Mesenchymal stem cell (in vitro differentiated cells and primary cell): ENCODE measurements at regions not wholly inside any gene's neighbourhood (a gene's known extent, or its start where the extent isn't known, plus 50 kb on each side); places are given as distances from the start of the nearest gene placed in this dataset.

Source experiments
- DNase-seq: peaks from one replicate; pipeline ENCODE4 v3.0.0-alpha.2; 2013
- H2AFZ ChIP-seq: one replicate; pipeline ENCODE4 v1.6.1; 2013; ENCODE audit warnings: low read depth, mild to moderate bottlenecking, control low read depth, inconsistent platforms, low read length, moderate library complexity
- H2AK5ac ChIP-seq: 2 replicates; pipeline ENCODE4 v1.6.1; 2013; ENCODE audit warnings: low read length, moderate library complexity, mild to moderate bottlenecking, inconsistent platforms; ENCODE audit not compliant: severe bottlenecking
- H2BK120ac ChIP-seq: one replicate; pipeline ENCODE4 v1.6.1; 2013; ENCODE audit warnings: low read depth, mild to moderate bottlenecking, inconsistent platforms, low read length, moderate library complexity
- H2BK12ac ChIP-seq, 2 experiments: one replicate each; pipeline ENCODE4 v1.6.1; 2013; ENCODE audit warnings: inconsistent platforms in 2 of 2, low read length in 2 of 2, mild to moderate bottlenecking in 2 of 2, moderate library complexity in 2 of 2, control low read depth in 1 of 2
- H2BK15ac ChIP-seq: one replicate; pipeline ENCODE4 v1.6.1; 2013; ENCODE audit warnings: mild to moderate bottlenecking, low read depth, inconsistent platforms; ENCODE audit not compliant: poor library complexity, severe bottlenecking
- H2BK5ac ChIP-seq: 2 replicates; pipeline ENCODE4 v1.6.1; 2013; ENCODE audit warnings: low read depth, mild to moderate bottlenecking, low read length, control low read depth, inconsistent platforms; ENCODE audit not compliant: poor library complexity, severe bottlenecking
- H3K14ac ChIP-seq, 2 experiments: one replicate each; pipeline ENCODE4 v1.6.1; 2013; ENCODE audit warnings: inconsistent platforms in 2 of 2, low read length in 2 of 2, control low read depth in 1 of 2, mild to moderate bottlenecking in 1 of 2, moderate library complexity in 1 of 2
- H3K18ac ChIP-seq, 2 experiments: one replicate each; pipeline ENCODE4 v1.6.1; 2013; ENCODE audit warnings: inconsistent platforms in 2 of 2, low read length in 2 of 2, control low read depth in 1 of 2, low read depth in 1 of 2, mild to moderate bottlenecking in 1 of 2
- H3K23ac ChIP-seq, 2 experiments: one replicate each; pipeline ENCODE4 v1.6.1; 2013; ENCODE audit warnings: inconsistent platforms in 2 of 2, low read length in 2 of 2, mild to moderate bottlenecking in 2 of 2, moderate library complexity in 2 of 2, control low read depth in 1 of 2
- H3K27ac ChIP-seq: 2 replicates; pipeline ENCODE4 v1.5.1; 2013; ENCODE audit warnings: mild to moderate bottlenecking, moderate library complexity, low read length, control low read depth, inconsistent platforms; ENCODE audit not compliant: poor library complexity, severe bottlenecking
- H3K27me3 ChIP-seq, 2 experiments: 2 replicates each; pipeline versions ENCODE4 v1.6.1 to v1.7.0; 2013; ENCODE audit warnings: low read length in 2 of 2, mild to moderate bottlenecking in 2 of 2, moderate library complexity in 2 of 2, control low read depth in 1 of 2, inconsistent platforms in 1 of 2; ENCODE audit not compliant: control insufficient read depth in 1 of 2, insufficient read depth in 1 of 2
- H3K36me3 ChIP-seq, 2 experiments: 2 replicates each; pipeline versions ENCODE4 v1.6.1 to v1.7.0; 2013; ENCODE audit warnings: low read length in 2 of 2, control low read depth in 1 of 2, inconsistent platforms in 1 of 2, low read depth in 1 of 2, mild to moderate bottlenecking in 1 of 2; ENCODE audit not compliant: insufficient read depth in 2 of 2, control insufficient read depth in 1 of 2
- H3K4ac ChIP-seq, 2 experiments: one replicate each; pipeline ENCODE4 v1.6.1; 2013; ENCODE audit warnings: inconsistent platforms in 2 of 2, low read length in 2 of 2, mild to moderate bottlenecking in 2 of 2, moderate library complexity in 2 of 2, control low read depth in 1 of 2, low read depth in 1 of 2
- H3K4me1 ChIP-seq: 2 replicates; pipeline ENCODE4 v1.6.1; 2013; ENCODE audit warnings: low read depth, low read length, control low read depth; ENCODE audit not compliant: control insufficient read depth, insufficient read depth
- H3K4me2 ChIP-seq: 2 replicates; pipeline ENCODE4 v1.6.1; 2013; ENCODE audit warnings: low read length, mild to moderate bottlenecking, inconsistent platforms; ENCODE audit not compliant: poor library complexity, severe bottlenecking
- H3K4me3 ChIP-seq, 2 experiments: 2 replicates each; pipeline versions ENCODE4 v1.5.1 to v1.7.0; 2013; ENCODE audit warnings: low read length in 2 of 2, mild to moderate bottlenecking in 2 of 2, control low read depth in 1 of 2, low read depth in 1 of 2; ENCODE audit not compliant: insufficient read depth in 1 of 2
- H3K79me1 ChIP-seq: replicated peaks from 2 replicates; pipeline ENCODE4 v1.6.1; 2013; ENCODE audit warnings: mild to moderate bottlenecking, control low read depth, low read length, inconsistent platforms; ENCODE audit not compliant: poor library complexity, severe bottlenecking
- H3K9ac ChIP-seq: 2 replicates; pipeline ENCODE4 v1.7.0; 2013; ENCODE audit warnings: mild to moderate bottlenecking, low read length, moderate library complexity
- H3K9me3 ChIP-seq: 2 replicates; pipeline ENCODE4 v1.7.0; 2013; ENCODE audit warnings: mild to moderate bottlenecking, low read length; ENCODE audit not compliant: control insufficient read depth
- H4K8ac ChIP-seq: one replicate; pipeline ENCODE4 v1.6.1; 2013; ENCODE audit warnings: inconsistent platforms, mild to moderate bottlenecking, low read length, moderate library complexity
- H4K91ac ChIP-seq: one replicate; pipeline ENCODE4 v1.6.1; 2013; ENCODE audit warnings: mild to moderate bottlenecking, low read length, inconsistent platforms
- WGBS: methylation state at CpG from one replicate; pipeline ENCODE4 v1.1.7; 2013; ENCODE audit warnings: mixed read lengths; 5-methylcytosine and 5-hydroxymethylcytosine counted together

- H3K4me3 ChIP-seq: no peak overlapping the region
- DNase-seq: no peak
- no peak overlapping the region for H3K14ac ChIP-seq
- H3K4ac ChIP-seq: no peak overlapping the region
- peak overlapping the region; percentile 60 for H3K9ac ChIP-seq
- no peak overlapping the region for H2BK5ac ChIP-seq
- H2BK12ac ChIP-seq: no peak overlapping the region
- no peak overlapping the region for H3K23ac ChIP-seq
- no peak overlapping the region for H2BK120ac ChIP-seq
- H3K36me3 ChIP-seq: no peaks in the 10 kb centered on the region
- H2AK5ac ChIP-seq: no peak overlapping the region
- no peak overlapping the region for H3K27ac ChIP-seq
- peaks cover 2% of the 10 kb centered on the region for H3K4me1 ChIP-seq
- H3K4me2 ChIP-seq: no peak overlapping the region
- no peaks in the 10 kb centered on the region for H3K27me3 ChIP-seq
- no peak overlapping the region for H2BK15ac ChIP-seq
- H3K79me1 ChIP-seq: no peaks in the 10 kb centered on the region
- H3K18ac ChIP-seq: no peak overlapping the region
- no peak overlapping the region for H2AFZ ChIP-seq
- H3K9me3 ChIP-seq: no peaks in the 10 kb centered on the region
- no peak overlapping the region for H4K91ac ChIP-seq
- no peak overlapping the region for H4K8ac ChIP-seq
Measured at GRCh38 chr4:123784626-123785025, 388.0 kb downstream of the SPRY1 start.

GRCh38 chr4:123785538-123785937 lies 388.9 kb downstream of the SPRY1 start:
- no peaks in the 10 kb centered on the region for H3K36me3 ChIP-seq
- no peak overlapping the region for H3K27ac ChIP-seq
- H2AK5ac ChIP-seq: no peak overlapping the region
- peak overlapping the region; percentile 19 to 82 for H3K18ac ChIP-seq
- no peaks in the 10 kb centered on the region for H3K79me1 ChIP-seq
- H2BK15ac ChIP-seq: no peak overlapping the region
- WGBS: 63% methylated on average over 3 of the region's 3 CpGs
- no peak overlapping the region for H3K4ac ChIP-seq
- H4K91ac ChIP-seq: no peak overlapping the region
- H2BK12ac ChIP-seq: peak overlapping the region; percentile 47 to 63
- H3K14ac ChIP-seq: no peak overlapping the region
- H3K23ac ChIP-seq: no peak overlapping the region
- peak overlapping the region in 1 of 2 experiments; percentile 53 for H3K4me3 ChIP-seq
- H2BK5ac ChIP-seq: no peak overlapping the region
- no peak overlapping the region for H2AFZ ChIP-seq
- peaks cover 2% of the 10 kb centered on the region for H3K4me1 ChIP-seq
- peak overlapping the region; percentile 50 for H4K8ac ChIP-seq
- H3K9ac ChIP-seq: peak overlapping the region; percentile 60
- no peak overlapping the region for H3K4me2 ChIP-seq
- H3K9me3 ChIP-seq: no peaks in the 10 kb centered on the region
- DNase-seq: peak; percentile 21
- no peak overlapping the region for H2BK120ac ChIP-seq
- H3K27me3 ChIP-seq: no peaks in the 10 kb centered on the region

GRCh38 chr4:123786163-123786915 lies 389.7 kb downstream of the SPRY1 start:
- H3K4me3 ChIP-seq: peak overlapping the region in 1 of 2 experiments; percentile 9
- peak overlapping the region; percentile 59 for H3K9ac ChIP-seq
- no peak overlapping the region for H3K18ac ChIP-seq
- H2AK5ac ChIP-seq: no peak overlapping the region
- no peak overlapping the region for H4K91ac ChIP-seq
- H3K79me1 ChIP-seq: no peaks in the 10 kb centered on the region
- no peak overlapping the region for H2AFZ ChIP-seq
- H2BK12ac ChIP-seq: no peak overlapping the region
- H3K27ac ChIP-seq: no peak overlapping the region
- no peaks in the 10 kb centered on the region for H3K36me3 ChIP-seq
- WGBS: 100% methylated on average over 1 of the region's 6 CpGs
- no peak overlapping the region for H3K4me2 ChIP-seq
- H3K9me3 ChIP-seq: no peaks in the 10 kb centered on the region
- peaks cover 2% of the 10 kb centered on the region for H3K4me1 ChIP-seq
- H3K23ac ChIP-seq: no peak overlapping the region
- no peak overlapping the region for H3K14ac ChIP-seq
- no peak overlapping the region for H3K4ac ChIP-seq
- no peak overlapping the region for H4K8ac ChIP-seq
- no peak overlapping the region for H2BK15ac ChIP-seq
- no peak overlapping the region for H2BK5ac ChIP-seq
- no peaks in the 10 kb centered on the region for H3K27me3 ChIP-seq
- no peak overlapping the region for H2BK120ac ChIP-seq
- no peak for DNase-seq

GRCh38 chr4:123786920-123787319 lies 390.3 kb downstream of the SPRY1 start:
- Histone ChIP-seq H3K4me1 (peaks cover 2% of the 10 kb centered on the region), H3K4ac (no peak overlapping the region), H2BK12ac (no peak overlapping the region), H3K9me3 (no peaks in the 10 kb centered on the region), H3K4me3 (no peak overlapping the region), H3K79me1 (no peaks in the 10 kb centered on the region), H2AFZ (no peak overlapping the region), H3K36me3 (no peaks in the 10 kb centered on the region), H3K27ac (no peak overlapping the region), H3K18ac (peak overlapping the region in 1 of 2 experiments; percentile 14), H2AK5ac (no peak overlapping the region), H2BK5ac (no peak overlapping the region), H3K14ac (no peak overlapping the region), H3K27me3 (no peaks in the 10 kb centered on the region), H2BK120ac (no peak overlapping the region), H3K9ac (peak overlapping the region; percentile 59), H4K91ac (no peak overlapping the region), H3K4me2 (no peak overlapping the region), H2BK15ac (no peak overlapping the region), H4K8ac (no peak overlapping the region), H3K23ac (no peak overlapping the region)
- WGBS: 76% methylated on average over 2 of the region's 3 CpGs
- peak; percentile 82 for DNase-seq
